HEK293 (cell line): ENCODE measurements at regions not wholly inside any gene's neighbourhood (a gene's known extent, or its start where the extent isn't known, plus 50 kb on each side); places are given as distances from the start of the nearest gene placed in this dataset.

Experiments used
- CTCF ChIA-PET: fragments of 350-600 bp; formaldehyde crosslinking; extraction: SDS; loops from one replicate; lab custom pipeline; 2021; ENCODE audit warnings: antibody characterized with exemption; lab: Yijun Ruan, JAX
- POLR2A ChIA-PET: fragments of 300-600 bp; formaldehyde crosslinking; extraction: SDS; loops from one replicate; lab custom pipeline; 2020; ENCODE audit warnings: antibody characterized with exemption, inconsistent platforms; lab: Yijun Ruan, JAX
- H3K27ac ChIP-seq: fragments of 200-500 bp; sonication (Bioruptor generic); 2 replicates; pipeline ENCODE4 v1.5.1; 2014; ENCODE audit warnings: low read depth, low read length, control low read depth, inconsistent platforms; ENCODE audit errors: extremely low read depth
- H3K36me3 ChIP-seq, 2 experiments: fragments of 200-500 bp in 1 of 2; sonication (Bioruptor generic) in 1 of 2; 1 replicate in 1 of 2; 2 replicates in 1 of 2; pipeline ENCODE4 v1.5.1; 2014 to 2017; ENCODE audit warnings: inconsistent platforms in 2 of 2, low read length in 2 of 2; ENCODE audit not compliant: control insufficient read depth in 2 of 2, insufficient read depth in 1 of 2
- H3K4me1 ChIP-seq: fragments of 200-500 bp; sonication (Bioruptor generic); 2 replicates; pipeline ENCODE4 v1.5.1; 2014; ENCODE audit warnings: mild to moderate bottlenecking, low read length, inconsistent platforms; ENCODE audit not compliant: control insufficient read depth, insufficient read depth
- H3K4me3 ChIP-seq: 2 replicates; pipeline ENCODE4 v1.5.1; 2011; ENCODE audit warnings: low read depth, mild to moderate bottlenecking, control low read depth, low read length, moderate library complexity
- H3K9me3 ChIP-seq: fragments of 200-500 bp; sonication (Bioruptor generic); 2 replicates; pipeline ENCODE4 v1.5.1; 2014; ENCODE audit warnings: low read depth, low read length, inconsistent platforms; ENCODE audit not compliant: control insufficient read depth, insufficient read depth
- HOXD13 ChIP-seq: sonication (generic); formaldehyde crosslinking; IDR thresholded peaks from 2 replicates; pipeline ENCODE4 v1.8.0; 2022; ENCODE audit warnings: missing genetic modification reagents, borderline replicate concordance
- KLF10 ChIP-seq: fragments of 450-650 bp; IDR thresholded peaks from 2 replicates; pipeline ENCODE4 v1.5.1; 2018; ENCODE audit warnings: missing biosample characterization, mild to moderate bottlenecking, missing genetic modification characterization
- KLF9 ChIP-seq: fragments of 450-650 bp; formaldehyde crosslinking; IDR thresholded peaks from 2 replicates; pipeline ENCODE4 v1.5.1; 2016; ENCODE audit warnings: missing biosample characterization, missing genetic modification characterization, low read depth
- OVOL3 ChIP-seq: fragments of 450-650 bp; formaldehyde crosslinking; IDR thresholded peaks from 2 replicates; pipeline ENCODE4 v1.5.1; 2016; ENCODE audit warnings: missing biosample characterization, missing genetic modification characterization
- SALL2 ChIP-seq: fragments of 450-650 bp; formaldehyde crosslinking; IDR thresholded peaks from 2 replicates; pipeline ENCODE4 v1.5.0; 2017; ENCODE audit warnings: missing biosample characterization, mild to moderate bottlenecking, missing genetic modification characterization, borderline replicate concordance
- SP7 ChIP-seq: fragments of 450-650 bp; formaldehyde crosslinking; IDR thresholded peaks from 2 replicates; pipeline ENCODE4 v1.5.1; 2016; ENCODE audit warnings: missing biosample characterization, missing genetic modification characterization
- ZBTB20 ChIP-seq: fragments of 450-650 bp; formaldehyde crosslinking; IDR thresholded peaks from 2 replicates; pipeline ENCODE4 v1.5.1; 2016; ENCODE audit warnings: missing biosample characterization, missing genetic modification characterization
- ZNF140 ChIP-seq: fragments of 450-650 bp; formaldehyde crosslinking; IDR thresholded peaks from 2 replicates; pipeline ENCODE4 v1.5.1; 2016; ENCODE audit warnings: missing biosample characterization, missing genetic modification characterization
- ZNF221 ChIP-seq: fragments of 450-650 bp; formaldehyde crosslinking; IDR thresholded peaks from 2 replicates; pipeline ENCODE4 v1.5.1; 2017; ENCODE audit warnings: missing biosample characterization, missing genetic modification characterization, borderline replicate concordance
- ZNF549 ChIP-seq: fragments of 450-650 bp; IDR thresholded peaks from 2 replicates; pipeline ENCODE4 v1.5.1; 2018; ENCODE audit warnings: missing biosample characterization, missing genetic modification characterization, mild to moderate bottlenecking, inconsistent platforms, moderate library complexity
- ZNF660 ChIP-seq: fragments of 450-650 bp; IDR thresholded peaks from 2 replicates; pipeline ENCODE4 v1.5.1; 2018; ENCODE audit warnings: missing biosample characterization, mild to moderate bottlenecking, missing genetic modification characterization
- ZNF664 ChIP-seq: fragments of 450-650 bp; formaldehyde crosslinking; IDR thresholded peaks from 2 replicates; pipeline ENCODE4 v1.5.1; 2016; ENCODE audit warnings: missing biosample characterization, missing genetic modification characterization
- ZNF701 ChIP-seq: fragments of 450-650 bp; formaldehyde crosslinking; IDR thresholded peaks from 2 replicates; pipeline ENCODE4 v1.5.1; 2016; ENCODE audit warnings: missing biosample characterization, missing genetic modification characterization
- TF ChIP-seq, protein P1 (sequence below): fragments of 450-650 bp; formaldehyde crosslinking; IDR thresholded peaks from 2 replicates; pipeline ENCODE4 v1.5.1; 2016; ENCODE audit warnings: missing biosample characterization, missing genetic modification characterization, borderline replicate concordance
- TF ChIP-seq, protein P2 (sequence below): fragments of 450-650 bp; formaldehyde crosslinking; IDR thresholded peaks from 2 replicates; pipeline ENCODE4 v1.5.1; 2016; ENCODE audit warnings: missing biosample characterization, missing genetic modification characterization
- TF ChIP-seq, protein P3 (sequence below): fragments of 450-650 bp; formaldehyde crosslinking; IDR thresholded peaks from 2 replicates; pipeline ENCODE4 v1.5.1; 2016; ENCODE audit warnings: missing biosample characterization, missing genetic modification characterization
- TF ChIP-seq, protein P4 (sequence below): fragments of 450-650 bp; formaldehyde crosslinking; conservative IDR thresholded peaks from 2 replicates; pipeline ENCODE4 v1.5.1; 2016; ENCODE audit warnings: low read depth, missing biosample characterization, missing genetic modification characterization

DNA sequence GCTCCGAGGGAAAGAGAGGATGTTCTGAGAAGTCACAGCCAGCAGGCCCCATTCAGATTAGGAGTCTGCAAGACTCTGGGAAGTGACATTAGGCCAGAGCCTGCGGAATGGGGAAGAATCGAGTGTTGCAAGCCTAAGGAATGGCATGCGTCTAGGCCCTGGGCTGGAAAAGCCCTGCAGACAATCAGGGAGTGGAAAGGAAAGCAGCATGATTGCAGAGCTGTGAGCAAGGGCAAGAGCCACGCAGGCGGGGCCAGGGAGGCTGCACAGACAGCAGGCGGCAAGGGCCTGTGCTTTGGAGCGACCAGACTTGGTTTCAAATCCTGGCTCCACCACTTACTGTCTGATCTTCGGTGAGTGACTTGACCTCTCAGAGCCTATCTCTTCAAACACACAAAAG lies 118.2 kb downstream of the RRAGC start (continued):
- TF ChIP-seq, protein P1, sequence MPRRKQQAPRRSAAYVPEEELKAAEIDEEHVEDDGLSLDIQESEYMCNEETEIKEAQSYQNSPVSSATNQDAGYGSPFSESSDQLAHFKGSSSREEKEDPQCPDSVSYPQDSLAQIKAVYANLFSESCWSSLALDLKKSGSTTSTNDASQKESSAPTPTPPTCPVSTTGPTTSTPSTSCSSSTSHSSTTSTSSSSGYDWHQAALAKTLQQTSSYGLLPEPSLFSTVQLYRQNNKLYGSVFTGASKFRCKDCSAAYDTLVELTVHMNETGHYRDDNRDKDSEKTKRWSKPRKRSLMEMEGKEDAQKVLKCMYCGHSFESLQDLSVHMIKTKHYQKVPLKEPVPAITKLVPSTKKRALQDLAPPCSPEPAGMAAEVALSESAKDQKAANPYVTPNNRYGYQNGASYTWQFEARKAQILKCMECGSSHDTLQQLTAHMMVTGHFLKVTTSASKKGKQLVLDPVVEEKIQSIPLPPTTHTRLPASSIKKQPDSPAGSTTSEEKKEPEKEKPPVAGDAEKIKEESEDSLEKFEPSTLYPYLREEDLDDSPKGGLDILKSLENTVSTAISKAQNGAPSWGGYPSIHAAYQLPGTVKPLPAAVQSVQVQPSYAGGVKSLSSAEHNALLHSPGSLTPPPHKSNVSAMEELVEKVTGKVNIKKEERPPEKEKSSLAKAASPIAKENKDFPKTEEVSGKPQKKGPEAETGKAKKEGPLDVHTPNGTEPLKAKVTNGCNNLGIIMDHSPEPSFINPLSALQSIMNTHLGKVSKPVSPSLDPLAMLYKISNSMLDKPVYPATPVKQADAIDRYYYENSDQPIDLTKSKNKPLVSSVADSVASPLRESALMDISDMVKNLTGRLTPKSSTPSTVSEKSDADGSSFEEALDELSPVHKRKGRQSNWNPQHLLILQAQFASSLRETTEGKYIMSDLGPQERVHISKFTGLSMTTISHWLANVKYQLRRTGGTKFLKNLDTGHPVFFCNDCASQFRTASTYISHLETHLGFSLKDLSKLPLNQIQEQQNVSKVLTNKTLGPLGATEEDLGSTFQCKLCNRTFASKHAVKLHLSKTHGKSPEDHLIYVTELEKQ (tag by site-specific recombination) = no peak
- no peak for TF ChIP-seq OVOL3 (tag by site-specific recombination)
- TF ChIP-seq, protein P2, sequence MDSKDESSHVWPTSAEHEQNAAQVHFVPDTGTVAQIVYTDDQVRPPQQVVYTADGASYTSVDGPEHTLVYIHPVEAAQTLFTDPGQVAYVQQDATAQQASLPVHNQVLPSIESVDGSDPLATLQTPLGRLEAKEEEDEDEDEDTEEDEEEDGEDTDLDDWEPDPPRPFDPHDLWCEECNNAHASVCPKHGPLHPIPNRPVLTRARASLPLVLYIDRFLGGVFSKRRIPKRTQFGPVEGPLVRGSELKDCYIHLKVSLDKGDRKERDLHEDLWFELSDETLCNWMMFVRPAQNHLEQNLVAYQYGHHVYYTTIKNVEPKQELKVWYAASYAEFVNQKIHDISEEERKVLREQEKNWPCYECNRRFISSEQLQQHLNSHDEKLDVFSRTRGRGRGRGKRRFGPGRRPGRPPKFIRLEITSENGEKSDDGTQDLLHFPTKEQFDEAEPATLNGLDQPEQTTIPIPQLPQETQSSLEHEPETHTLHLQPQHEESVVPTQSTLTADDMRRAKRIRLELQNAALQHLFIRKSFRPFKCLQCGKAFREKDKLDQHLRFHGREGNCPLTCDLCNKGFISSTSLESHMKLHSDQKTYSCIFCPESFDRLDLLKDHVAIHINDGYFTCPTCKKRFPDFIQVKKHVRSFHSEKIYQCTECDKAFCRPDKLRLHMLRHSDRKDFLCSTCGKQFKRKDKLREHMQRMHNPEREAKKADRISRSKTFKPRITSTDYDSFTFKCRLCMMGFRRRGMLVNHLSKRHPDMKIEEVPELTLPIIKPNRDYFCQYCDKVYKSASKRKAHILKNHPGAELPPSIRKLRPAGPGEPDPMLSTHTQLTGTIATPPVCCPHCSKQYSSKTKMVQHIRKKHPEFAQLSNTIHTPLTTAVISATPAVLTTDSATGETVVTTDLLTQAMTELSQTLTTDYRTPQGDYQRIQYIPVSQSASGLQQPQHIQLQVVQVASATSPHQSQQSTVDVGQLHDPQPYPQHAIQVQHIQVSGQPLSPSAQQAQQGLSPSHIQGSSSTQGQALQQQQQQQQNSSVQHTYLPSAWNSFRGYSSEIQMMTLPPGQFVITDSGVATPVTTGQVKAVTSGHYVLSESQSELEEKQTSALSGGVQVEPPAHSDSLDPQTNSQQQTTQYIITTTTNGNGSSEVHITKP (tag by site-specific recombination) = no peak

DNA sequence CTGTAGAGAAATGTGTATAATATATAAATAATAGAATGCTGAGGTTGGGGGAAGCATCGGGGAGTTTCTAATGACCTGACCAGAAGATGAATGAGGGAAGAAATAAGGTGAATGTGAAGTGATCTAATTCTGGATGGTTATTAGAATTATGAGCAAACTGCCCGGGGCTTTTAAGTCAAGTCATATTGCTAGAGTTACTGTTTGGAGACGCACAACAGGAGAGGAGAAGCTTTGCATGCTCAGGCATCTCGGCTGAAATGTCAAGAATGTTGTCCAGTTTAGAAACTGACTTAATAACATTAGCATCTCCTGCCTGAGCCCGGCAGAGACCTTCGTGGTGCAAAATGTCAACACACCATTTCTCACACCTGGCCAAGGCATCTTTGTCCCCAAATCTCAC lies 119.1 kb downstream of the RRAGC start:
- Histone ChIP-seq H3K36me3 (no peaks in the 10 kb centered on the region), H3K4me1 (no peaks in the 10 kb centered on the region), H3K9me3 (no peaks in the 10 kb centered on the region), H3K4me3 (no peak overlapping the region), H3K27ac (no peak overlapping the region)
- CTCF ChIA-PET = interaction anchor here (0.6 kb wide), 1 partner anchor 89 kb away, joined by 5 read pairs; no protein-coding TSS in a partner anchor
- POLR2A ChIA-PET = no interaction called here
- TF ChIP-seq SALL2 = no peak
- TF ChIP-seq ZNF660 = no peak
- TF ChIP-seq SP7 = no peak
- TF ChIP-seq ZNF664 (tag by site-specific recombination) = no peak
- TF ChIP-seq ZNF140 (tag by site-specific recombination) = no peak
- TF ChIP-seq KLF10 (tag by site-specific recombination) = no peak
- no peak for TF ChIP-seq ZNF221 (tag by site-specific recombination)
- TF ChIP-seq HOXD13 = no peak
- TF ChIP-seq ZBTB20 (tag by site-specific recombination) = no peak
- no peak for TF ChIP-seq ZNF701
- TF ChIP-seq, protein P3, sequence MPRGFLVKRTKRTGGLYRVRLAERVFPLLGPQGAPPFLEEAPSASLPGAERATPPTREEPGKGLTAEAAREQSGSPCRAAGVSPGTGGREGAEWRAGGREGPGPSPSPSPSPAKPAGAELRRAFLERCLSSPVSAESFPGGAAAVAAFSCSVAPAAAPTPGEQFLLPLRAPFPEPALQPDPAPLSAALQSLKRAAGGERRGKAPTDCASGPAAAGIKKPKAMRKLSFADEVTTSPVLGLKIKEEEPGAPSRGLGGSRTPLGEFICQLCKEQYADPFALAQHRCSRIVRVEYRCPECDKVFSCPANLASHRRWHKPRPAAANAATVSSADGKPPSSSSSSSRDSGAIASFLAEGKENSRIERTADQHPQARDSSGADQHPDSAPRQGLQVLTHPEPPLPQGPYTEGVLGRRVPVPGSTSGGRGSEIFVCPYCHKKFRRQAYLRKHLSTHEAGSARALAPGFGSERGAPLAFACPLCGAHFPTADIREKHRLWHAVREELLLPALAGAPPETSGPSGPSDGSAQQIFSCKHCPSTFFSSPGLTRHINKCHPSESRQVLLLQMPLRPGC (tag by site-specific recombination) = no peak
- TF ChIP-seq, protein P4, sequence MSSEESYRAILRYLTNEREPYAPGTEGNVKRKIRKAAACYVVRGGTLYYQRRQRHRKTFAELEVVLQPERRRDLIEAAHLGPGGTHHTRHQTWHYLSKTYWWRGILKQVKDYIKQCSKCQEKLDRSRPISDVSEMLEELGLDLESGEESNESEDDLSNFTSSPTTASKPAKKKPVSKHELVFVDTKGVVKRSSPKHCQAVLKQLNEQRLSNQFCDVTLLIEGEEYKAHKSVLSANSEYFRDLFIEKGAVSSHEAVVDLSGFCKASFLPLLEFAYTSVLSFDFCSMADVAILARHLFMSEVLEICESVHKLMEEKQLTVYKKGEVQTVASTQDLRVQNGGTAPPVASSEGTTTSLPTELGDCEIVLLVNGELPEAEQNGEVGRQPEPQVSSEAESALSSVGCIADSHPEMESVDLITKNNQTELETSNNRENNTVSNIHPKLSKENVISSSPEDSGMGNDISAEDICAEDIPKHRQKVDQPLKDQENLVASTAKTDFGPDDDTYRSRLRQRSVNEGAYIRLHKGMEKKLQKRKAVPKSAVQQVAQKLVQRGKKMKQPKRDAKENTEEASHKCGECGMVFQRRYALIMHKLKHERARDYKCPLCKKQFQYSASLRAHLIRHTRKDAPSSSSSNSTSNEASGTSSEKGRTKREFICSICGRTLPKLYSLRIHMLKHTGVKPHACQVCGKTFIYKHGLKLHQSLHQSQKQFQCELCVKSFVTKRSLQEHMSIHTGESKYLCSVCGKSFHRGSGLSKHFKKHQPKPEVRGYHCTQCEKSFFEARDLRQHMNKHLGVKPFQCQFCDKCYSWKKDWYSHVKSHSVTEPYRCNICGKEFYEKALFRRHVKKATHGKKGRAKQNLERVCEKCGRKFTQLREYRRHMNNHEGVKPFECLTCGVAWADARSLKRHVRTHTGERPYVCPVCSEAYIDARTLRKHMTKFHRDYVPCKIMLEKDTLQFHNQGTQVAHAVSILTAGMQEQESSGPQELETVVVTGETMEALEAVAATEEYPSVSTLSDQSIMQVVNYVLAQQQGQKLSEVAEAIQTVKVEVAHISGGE (tag by site-specific recombination) = no peak
- TF ChIP-seq KLF9 = no peak
- TF ChIP-seq ZNF549 = no peak
